H9 (cell line): ENCODE measurements at regions not wholly inside any gene's neighbourhood (a gene's known extent, or its start where the extent isn't known, plus 50 kb on each side); places are given as distances from the start of the nearest gene placed in this dataset.

Experiments
- DNase-seq: peaks from one replicate; pipeline ENCODE4 v3.0.0-alpha.2; 2017
- H2AFZ ChIP-seq: one replicate; pipeline ENCODE4 v1.6.1; 2013; ENCODE audit warnings: mild to moderate bottlenecking, low read length, control low read depth, moderate library complexity
- H2AK5ac ChIP-seq: 2 replicates; pipeline ENCODE4 v1.6.1; 2013; ENCODE audit warnings: low read length, control low read depth, mixed read lengths; ENCODE audit not compliant: insufficient read length
- H2BK120ac ChIP-seq: one replicate; pipeline ENCODE4 v1.6.1; 2013; ENCODE audit warnings: low read depth, mild to moderate bottlenecking, low read length, control low read depth, inconsistent platforms; ENCODE audit not compliant: poor library complexity, severe bottlenecking
- H2BK12ac ChIP-seq: 2 replicates; pipeline ENCODE4 v1.6.1; 2013; ENCODE audit warnings: low read length, control low read depth, mixed read lengths, low read depth; ENCODE audit not compliant: insufficient read length
- H2BK15ac ChIP-seq: 2 replicates; pipeline ENCODE4 v1.6.1; 2013; ENCODE audit warnings: low read depth, low read length, control low read depth
- H2BK20ac ChIP-seq: one replicate; pipeline ENCODE4 v1.6.1; 2013; ENCODE audit warnings: low read depth, mild to moderate bottlenecking, low read length, control low read depth, inconsistent platforms; ENCODE audit not compliant: poor library complexity, severe bottlenecking
- H2BK5ac ChIP-seq: 2 replicates; pipeline ENCODE4 v1.6.1; 2013; ENCODE audit warnings: low read length, control low read depth, mixed read lengths; ENCODE audit not compliant: insufficient read length
- H3K14ac ChIP-seq: 2 replicates; pipeline ENCODE4 v1.6.1; 2013; ENCODE audit warnings: low read length, control low read depth; ENCODE audit not compliant: insufficient read depth
- H3K18ac ChIP-seq: 2 replicates; pipeline ENCODE4 v1.6.1; 2013; ENCODE audit warnings: low read depth, mild to moderate bottlenecking, mixed read lengths, low read length, control low read depth; ENCODE audit not compliant: insufficient read length
- H3K23ac ChIP-seq: 2 replicates; pipeline ENCODE4 v1.6.1; 2013; ENCODE audit warnings: low read length, control low read depth, mixed read lengths, low read depth; ENCODE audit not compliant: insufficient read length
- H3K23me2 ChIP-seq: 2 replicates; pipeline ENCODE4 v1.6.1; 2013; ENCODE audit warnings: low read depth, mild to moderate bottlenecking, mixed read lengths, low read length, control low read depth; ENCODE audit not compliant: insufficient read length, poor library complexity, severe bottlenecking
- H3K27ac ChIP-seq: 2 replicates; pipeline ENCODE4 v1.5.1; 2013; ENCODE audit warnings: low read length, control low read depth, mixed read lengths, low read depth; ENCODE audit not compliant: insufficient read length
- H3K27me3 ChIP-seq: 2 replicates; pipeline ENCODE4 v1.6.1; 2013; ENCODE audit warnings: low read length, control low read depth, inconsistent platforms; ENCODE audit not compliant: insufficient read depth
- H3K4ac ChIP-seq: 2 replicates; pipeline ENCODE4 v1.6.1; 2013; ENCODE audit warnings: low read depth, mild to moderate bottlenecking, control low read depth, inconsistent platforms, low read length, moderate library complexity
- H3K4me1 ChIP-seq: 2 replicates; pipeline ENCODE4 v1.6.1; 2013; ENCODE audit warnings: low read length, control low read depth, inconsistent platforms; ENCODE audit not compliant: insufficient read depth
- H3K4me2 ChIP-seq: 2 replicates; pipeline ENCODE4 v1.6.1; 2013; ENCODE audit warnings: low read length, control low read depth, mixed read lengths; ENCODE audit not compliant: insufficient read length, insufficient read depth
- H3K56ac ChIP-seq: 2 replicates; pipeline ENCODE4 v1.6.1; 2013; ENCODE audit warnings: low read depth, mild to moderate bottlenecking, mixed read lengths, low read length, control low read depth; ENCODE audit not compliant: insufficient read length
- H3K79me1 ChIP-seq: 2 replicates; pipeline ENCODE4 v1.6.1; 2013; ENCODE audit warnings: low read depth, mild to moderate bottlenecking, moderate library complexity, low read length, control low read depth, inconsistent platforms; ENCODE audit not compliant: insufficient read depth, poor library complexity, severe bottlenecking
- H3K79me2 ChIP-seq: 2 replicates; pipeline ENCODE4 v1.6.1; 2013; ENCODE audit warnings: low read length, control low read depth, inconsistent platforms; ENCODE audit not compliant: insufficient read depth
- H3K9ac ChIP-seq: 2 replicates; pipeline ENCODE4 v1.6.1; 2013; ENCODE audit warnings: low read length, control low read depth, mixed read lengths; ENCODE audit not compliant: insufficient read length; ENCODE audit errors: extremely low read depth
- H3K9me3 ChIP-seq: one replicate; pipeline ENCODE4 v1.6.1; 2013; ENCODE audit warnings: low read depth, low read length, inconsistent platforms; ENCODE audit not compliant: control insufficient read depth
- H3T11ph ChIP-seq: one replicate; pipeline ENCODE4 v1.6.1; 2013; ENCODE audit warnings: mild to moderate bottlenecking, low read length, control low read depth, inconsistent platforms
- H4K20me1 ChIP-seq: one replicate; pipeline ENCODE4 v1.6.1; 2013; ENCODE audit not compliant: control insufficient read depth, insufficient read length, insufficient read depth
- H4K5ac ChIP-seq: 2 replicates; pipeline ENCODE4 v1.6.1; 2013; ENCODE audit warnings: low read depth, mild to moderate bottlenecking, mixed read lengths, low read length, control low read depth; ENCODE audit not compliant: insufficient read length
- H4K8ac ChIP-seq: replicated peaks from 2 replicates; pipeline ENCODE4 v1.6.1; 2013; ENCODE audit warnings: low read length, control low read depth, mixed read lengths, low read depth; ENCODE audit not compliant: insufficient read length
- H4K91ac ChIP-seq: 2 replicates; pipeline ENCODE4 v1.6.1; 2013; ENCODE audit warnings: low read depth, mild to moderate bottlenecking, moderate library complexity, mixed read lengths, low read length, control low read depth; ENCODE audit not compliant: insufficient read length
- H3K27ac Mint-ChIP-seq, 3 experiments: 2 replicates in 2 of 3; 3 replicates in 1 of 3; pipeline ENCODE4 v1.8.0; 2020 to 2021; ENCODE audit warnings: mixed read lengths in 3 of 3, mild to moderate bottlenecking in 1 of 3, moderate library complexity in 1 of 3
- H3K27me3 Mint-ChIP-seq: 2 replicates; pipeline ENCODE4 v1.8.0; 2021; ENCODE audit warnings: low read depth, mild to moderate bottlenecking, moderate library complexity, mixed read lengths
- H3K36me3 Mint-ChIP-seq, 3 experiments: 2 replicates in 2 of 3; 3 replicates in 1 of 3; pipeline ENCODE4 v1.8.0; 2020 to 2021; ENCODE audit warnings: low read depth in 3 of 3, mixed read lengths in 3 of 3; ENCODE audit not compliant: insufficient read depth in 1 of 3
- H3K4me1 Mint-ChIP-seq, 2 experiments: 2 replicates each; pipeline ENCODE4 v1.8.0; 2020; ENCODE audit warnings: mixed read lengths in 2 of 2
- H3K4me3 Mint-ChIP-seq, 2 experiments: 2 replicates in 1 of 2; 3 replicates in 1 of 2; pipeline ENCODE4 v1.8.0; 2020 to 2021; ENCODE audit warnings: mild to moderate bottlenecking in 2 of 2, mixed read lengths in 2 of 2, moderate library complexity in 1 of 2
- H3K9me3 Mint-ChIP-seq, 2 experiments: 2 replicates in 1 of 2; 3 replicates in 1 of 2; pipeline ENCODE4 v1.8.0; 2020; ENCODE audit warnings: mild to moderate bottlenecking in 2 of 2, mixed read lengths in 2 of 2, moderate library complexity in 1 of 2
- CTCF ChIP-seq: fragments of 200-600 bp; sonication (generic); conservative IDR thresholded peaks from 3 replicates; pipeline ENCODE4 v1.8.0; 2021; ENCODE audit warnings: antibody characterized with exemption, mild to moderate bottlenecking
- WGBS: extraction: QIAGEN DNeasy Blood & Tissue Kit; methylation state at CpG from one replicate; pipeline ENCODE4 v1.1.7; 2013; ENCODE audit warnings: missing lambda C conversion rate, low lambda C conversion rate, mixed read lengths; ENCODE audit not compliant: insufficient read length; ENCODE audit errors: extremely low coverage; 5-methylcytosine and 5-hydroxymethylcytosine counted together

GRCh38 chr16:86942151-86943051 lies 364.1 kb downstream of the FOXL1 start:
- Histone ChIP-seq H3K18ac (no peak overlapping the region), H3K9me3 (no peaks in the 10 kb centered on the region), H3K79me1 (no peaks in the 10 kb centered on the region), H3K27me3 (no peaks in the 10 kb centered on the region), H2BK12ac (no peak overlapping the region), H4K91ac (no peak overlapping the region), H3K4me1 (no peaks in the 10 kb centered on the region), H3K14ac (no peak overlapping the region), H3K27ac (no peak overlapping the region), H4K8ac (no peak overlapping the region), H3K79me2 (no peaks in the 10 kb centered on the region), H2AK5ac (no peak overlapping the region), H2BK120ac (no peak overlapping the region), H4K5ac (no peak overlapping the region), H3K4ac (no peak overlapping the region), H4K20me1 (no peaks in the 10 kb centered on the region), H3K4me2 (no peak overlapping the region), H2BK5ac (no peak overlapping the region), H2BK15ac (no peak overlapping the region), H3K9ac (no peak overlapping the region), H3T11ph (no peak overlapping the region), H2AFZ (no peak overlapping the region), H3K23me2 (no peaks in the 10 kb centered on the region), H2BK20ac (no peak overlapping the region), H3K56ac (no peak overlapping the region), H3K23ac (no peak overlapping the region)
- no peak for DNase-seq
- H3K4me1 Mint-ChIP-seq: peaks cover 10 to 14% of the 10 kb centered on the region in 2 experiments
- peaks cover 13% of the 10 kb centered on the region for H3K27me3 Mint-ChIP-seq
- H3K36me3 Mint-ChIP-seq: peaks cover 0 to 2% (median 0%) of the 10 kb centered on the region in 3 experiments; a peak in 2 of 7 replicates
- WGBS: no CpG with 5 or more reads among the region's 21 CpGs
- TF ChIP-seq CTCF: no peak
- no peak overlapping the region for H3K27ac Mint-ChIP-seq
- H3K9me3 Mint-ChIP-seq: peaks cover 7 to 10% of the 10 kb centered on the region in 2 experiments; a peak in 3 of 5 replicates
- no peak overlapping the region for H3K4me3 Mint-ChIP-seq
